ENCODE measurements at regions not wholly inside any gene's neighbourhood (a gene's known extent, or its start where the extent isn't known, plus 50 kb on each side); places are given as distances from the start of the nearest gene placed in this dataset.

DNA sequence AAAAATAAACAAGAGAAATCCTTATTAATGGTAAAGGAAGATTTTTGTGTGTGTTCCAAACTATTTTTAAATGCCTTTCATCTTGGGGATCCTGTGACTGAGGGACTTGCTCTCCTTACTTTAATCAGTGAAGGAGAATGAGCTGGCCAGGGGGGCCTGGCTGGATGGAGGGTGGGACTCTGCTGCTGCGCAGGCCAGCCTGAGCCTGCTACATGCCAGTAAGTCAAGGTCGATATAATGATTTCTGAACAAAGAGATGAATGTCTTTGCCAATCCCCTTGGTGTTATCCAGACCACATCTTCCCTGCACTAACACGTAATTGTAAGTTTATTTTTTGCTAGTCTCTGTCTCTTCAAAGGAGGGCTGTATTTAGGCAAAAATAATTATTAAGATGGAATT is 1679.2 kb upstream of the TENM3 start:
- no peak for DNase-seq

- no peak for DNase-seq
Measured at GRCh38 chr4:180564448-180564847, 1678.8 kb upstream of the TENM3 start.

DNA sequence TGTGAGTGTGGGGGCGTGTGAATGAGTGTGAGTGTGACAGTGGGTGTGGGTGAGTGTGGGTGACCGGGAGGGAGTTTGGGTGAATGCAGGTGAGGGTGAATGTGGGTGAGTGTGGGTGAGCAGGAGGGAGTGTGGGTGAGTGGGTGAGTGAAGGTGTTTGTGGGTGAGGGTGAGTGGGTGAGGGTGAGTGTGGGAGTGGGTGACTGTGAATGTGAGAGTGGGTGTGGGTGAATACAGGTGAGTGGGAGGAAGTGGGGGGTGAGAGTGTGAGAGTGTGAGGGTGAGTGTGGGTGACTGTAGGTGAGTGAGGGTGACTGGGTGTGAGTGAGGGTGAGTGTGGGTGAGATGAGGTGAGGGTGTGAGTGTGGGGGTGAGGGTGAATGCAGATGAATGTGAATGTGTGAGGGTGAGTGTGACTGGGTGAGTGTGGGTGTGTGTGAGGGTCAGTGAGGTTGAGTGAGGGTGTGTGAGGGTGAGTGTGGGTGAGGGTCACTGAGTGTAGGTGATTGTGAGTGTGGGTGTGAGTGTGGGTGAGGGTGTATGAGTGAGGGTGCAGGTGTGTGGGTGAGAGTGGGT is 1677.3 kb upstream of the TENM3 start:
- no peak for DNase-seq

GRCh38 chr4:180566492-180566891 is 1676.7 kb upstream of the TENM3 start:
- no peak for DNase-seq

GRCh38 chr4:180567080-180567479 is 1676.1 kb upstream of the TENM3 start:
- no peak for DNase-seq

- no peak for DNase-seq
Measured at GRCh38 chr4:180571516-180572055, 1671.6 kb upstream of the TENM3 start.

DNA sequence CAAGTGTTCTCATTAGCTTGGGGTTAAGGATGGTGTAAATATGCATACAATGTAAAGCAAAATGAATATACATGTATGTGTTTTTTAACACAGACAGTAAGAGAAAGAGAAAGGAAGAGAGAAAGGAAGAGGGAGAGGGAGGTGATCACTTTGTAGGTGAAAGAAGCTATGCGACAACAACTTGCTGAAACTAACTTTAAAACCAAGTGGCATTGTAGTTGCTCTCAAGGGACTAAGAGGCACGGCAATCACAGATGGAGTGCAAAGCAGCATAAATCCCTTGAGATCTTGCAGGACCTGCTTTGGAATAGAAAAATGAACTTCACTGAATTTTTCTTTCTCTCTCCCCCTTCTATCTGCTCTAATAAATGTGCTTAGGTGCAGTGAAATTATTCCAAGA is 1665.0 kb upstream of the TENM3 start:
- DNase-seq = no peak

DNA sequence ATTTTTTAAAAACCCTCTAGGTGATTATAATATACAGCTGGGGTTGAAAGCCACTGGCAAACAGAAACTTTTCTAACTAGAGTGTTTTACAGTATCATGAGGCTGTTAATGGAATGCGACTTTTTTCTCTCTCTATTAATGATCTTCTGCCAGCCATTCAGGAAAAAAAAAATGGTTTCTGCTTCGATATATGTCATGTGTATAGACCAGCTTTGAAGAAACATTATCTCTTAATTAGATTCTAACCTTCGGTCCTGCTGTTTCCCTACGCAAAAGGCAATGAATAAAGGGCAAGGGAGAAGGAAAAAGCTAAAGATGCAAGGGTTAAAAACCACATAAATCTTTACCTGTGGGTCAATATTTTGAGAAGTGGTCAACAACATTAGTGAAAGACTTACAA is 1662.1 kb upstream of the TENM3 start:
- no peak for DNase-seq

- DNase-seq = no peak
Measured at GRCh38 chr4:180587379-180587778, 1655.8 kb upstream of the TENM3 start.

DNA sequence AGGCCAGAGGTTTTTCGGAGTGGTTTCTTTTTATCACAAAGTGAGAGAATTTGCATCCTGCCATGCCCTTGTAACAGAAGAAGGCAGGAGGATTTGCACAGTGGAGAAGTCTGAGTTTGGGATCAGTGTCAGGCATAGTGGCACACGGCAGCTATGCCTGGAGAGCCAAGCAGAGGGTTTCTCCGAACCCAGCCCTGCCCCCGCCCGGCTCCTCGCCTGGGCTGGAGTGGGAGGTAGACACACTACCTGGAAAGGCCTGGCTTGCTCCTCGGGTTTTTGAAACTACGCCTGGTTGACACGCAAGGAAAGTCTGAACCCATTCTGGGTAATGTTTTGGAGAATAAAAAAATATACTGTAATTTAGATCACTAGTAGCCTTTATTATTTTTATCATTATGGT is 1653.6 kb upstream of the TENM3 start:
- DNase-seq = no peak

DNA sequence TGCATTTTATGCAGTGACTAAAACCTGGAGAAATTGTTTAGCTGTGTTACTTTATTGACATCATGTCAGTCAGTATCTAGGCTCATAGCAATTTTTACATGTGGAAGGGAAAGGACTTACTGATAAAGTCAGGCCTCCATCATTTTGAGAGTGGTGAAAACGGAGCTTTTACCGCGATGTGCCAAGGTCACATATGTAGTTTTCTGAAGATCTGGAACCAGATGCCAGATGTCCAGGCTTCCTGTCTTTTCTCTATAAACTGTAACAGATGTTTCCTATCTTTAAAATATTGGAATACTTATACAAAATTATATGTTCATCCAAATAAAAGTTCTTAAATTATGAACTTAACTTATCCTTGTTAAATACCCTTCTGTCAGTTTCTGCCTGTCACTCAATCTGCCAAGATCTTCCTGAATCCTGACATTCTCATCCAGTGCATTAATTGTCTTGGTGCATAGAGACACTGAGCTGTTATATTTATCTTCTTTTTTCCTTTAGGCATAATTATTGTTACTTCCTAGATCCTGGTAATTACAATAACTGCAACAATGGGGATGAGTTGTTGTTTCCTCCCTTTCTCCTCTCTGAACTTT is 1646.2 kb upstream of the TENM3 start:
- DNase-seq = no peak

DNA sequence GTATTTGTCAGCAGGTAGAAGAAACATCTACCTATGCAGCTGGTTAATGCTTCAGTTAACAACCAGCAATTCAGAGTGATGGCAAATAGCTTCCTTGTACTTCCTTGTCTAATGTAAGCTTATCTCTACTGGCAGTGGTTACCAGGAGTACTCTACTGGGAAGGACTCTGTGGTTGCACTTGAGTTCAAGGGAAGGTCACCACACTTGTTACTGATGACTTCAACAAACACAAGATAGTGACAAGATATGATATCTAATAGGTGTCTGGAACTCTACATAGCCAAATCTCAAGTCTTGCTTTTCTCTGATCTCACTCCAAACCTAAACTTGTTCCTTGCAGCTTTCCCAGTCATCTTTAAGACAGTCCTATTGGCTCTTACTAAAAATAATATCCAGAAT is 1644.9 kb upstream of the TENM3 start:
- DNase-seq = no peak

DNA sequence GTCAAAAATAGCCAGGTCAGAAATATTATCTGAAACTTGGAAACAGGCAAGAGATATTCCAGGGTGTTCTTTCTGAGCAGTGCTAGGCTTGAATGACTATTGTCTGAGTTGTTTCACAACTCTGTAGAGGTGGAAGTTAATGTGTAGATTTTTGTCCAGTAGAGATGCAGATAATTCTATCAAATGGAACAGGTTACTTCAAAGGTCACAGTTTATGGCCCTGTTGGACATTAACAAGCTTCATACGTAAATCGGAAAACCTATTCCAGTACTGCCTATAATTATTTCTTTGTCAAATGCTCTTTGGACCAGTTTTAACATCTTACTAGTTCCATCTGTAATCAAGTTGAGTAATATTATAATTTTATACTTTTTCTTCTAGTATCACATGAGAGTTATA is 1639.4 kb upstream of the TENM3 start:
- DNase-seq = no peak

- no peak for DNase-seq
Measured at GRCh38 chr4:180610324-180610723, 1632.9 kb upstream of the TENM3 start.

GRCh38 chr4:180615746-180616145 is 1627.5 kb upstream of the TENM3 start:
- no peak for DNase-seq

DNA sequence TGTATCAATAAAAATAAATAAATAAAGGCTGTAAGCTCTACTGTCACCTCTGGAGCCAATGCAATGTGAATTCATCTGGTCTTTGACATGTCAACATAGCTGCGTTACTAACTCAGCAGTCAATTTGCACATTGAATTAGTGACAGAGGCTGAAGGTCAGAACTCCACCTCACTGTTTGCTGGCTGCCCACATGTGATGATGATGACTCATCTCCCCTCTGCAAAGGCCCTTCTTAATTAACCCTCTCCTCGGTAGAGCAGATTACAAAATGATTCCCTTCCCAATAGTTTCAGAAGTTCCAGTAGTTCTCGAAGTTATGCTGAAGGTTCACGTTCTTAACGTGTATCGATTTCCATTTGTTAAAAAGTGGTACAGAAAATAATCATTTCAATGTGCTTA is 1626.0 kb upstream of the TENM3 start:
- DNase-seq = no peak

GRCh38 chr4:180618396-180618795 is 1624.8 kb upstream of the TENM3 start:
- no peak for DNase-seq

GRCh38 chr4:180619440-180619839 is 1623.8 kb upstream of the TENM3 start:
- DNase-seq = no peak

DNA sequence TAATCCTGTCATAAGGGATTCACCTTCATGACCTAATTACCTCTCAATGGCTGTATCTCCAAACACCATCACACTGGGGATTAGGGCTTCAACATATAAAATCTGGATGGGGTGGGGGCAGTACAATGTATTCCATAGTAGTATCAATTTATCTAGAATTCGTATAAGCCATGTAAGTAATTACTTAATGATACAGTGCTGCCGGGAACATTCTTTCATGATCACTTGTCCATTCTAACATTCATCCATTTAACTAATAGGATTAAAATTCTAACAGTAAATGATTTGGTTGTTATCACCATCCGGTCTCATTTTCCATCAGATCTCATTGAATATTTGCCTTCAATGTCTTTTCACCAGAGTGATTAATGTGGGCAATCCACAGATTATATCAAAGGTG is 1620.9 kb upstream of the TENM3 start:
- DNase-seq = no peak

DNA sequence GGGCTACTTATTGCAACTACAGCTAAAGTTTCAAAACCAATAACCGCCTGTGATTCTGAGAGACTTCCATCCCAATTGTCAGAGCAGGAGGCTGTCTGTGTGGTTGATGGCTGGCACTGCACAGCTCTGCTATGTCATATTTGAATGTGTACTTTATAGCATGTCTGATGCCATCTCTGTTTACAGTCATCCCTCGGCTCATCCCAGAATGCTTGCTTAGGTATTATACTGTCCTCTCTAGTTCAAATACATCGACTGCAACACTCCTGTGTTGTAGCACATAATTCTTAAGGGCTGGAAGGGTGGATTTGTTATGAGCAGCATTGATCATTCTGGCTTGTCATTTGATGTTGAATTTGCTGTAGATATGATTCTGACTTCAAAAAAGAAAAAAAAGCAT is 1617.5 kb upstream of the TENM3 start:
- DNase-seq = no peak

- no peak for DNase-seq
Measured at GRCh38 chr4:180630012-180630665, 1613.1 kb upstream of the TENM3 start.

GRCh38 chr4:180634306-180634705 is 1608.9 kb upstream of the TENM3 start:
- no peak for DNase-seq

DNA sequence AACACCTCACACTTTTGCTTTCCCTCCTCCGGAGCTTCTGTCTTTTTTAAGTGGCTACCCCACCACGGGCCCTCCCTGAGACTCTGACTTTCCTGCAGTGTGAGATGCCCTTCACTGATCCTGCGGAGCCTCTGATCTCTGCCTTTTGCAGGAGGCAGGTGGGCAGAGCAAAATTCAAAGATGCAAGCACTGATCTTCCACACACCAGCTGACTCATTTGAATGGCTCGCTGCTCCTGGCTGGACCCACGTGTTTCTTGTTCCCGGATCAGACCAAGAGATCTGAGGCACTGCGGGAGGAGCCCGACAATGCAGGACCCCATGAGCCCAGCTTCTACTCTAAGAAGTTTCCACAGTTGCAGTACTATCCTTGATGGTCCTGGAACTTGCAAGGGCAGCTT is 1607.9 kb upstream of the TENM3 start:
- no peak for DNase-seq

DNA sequence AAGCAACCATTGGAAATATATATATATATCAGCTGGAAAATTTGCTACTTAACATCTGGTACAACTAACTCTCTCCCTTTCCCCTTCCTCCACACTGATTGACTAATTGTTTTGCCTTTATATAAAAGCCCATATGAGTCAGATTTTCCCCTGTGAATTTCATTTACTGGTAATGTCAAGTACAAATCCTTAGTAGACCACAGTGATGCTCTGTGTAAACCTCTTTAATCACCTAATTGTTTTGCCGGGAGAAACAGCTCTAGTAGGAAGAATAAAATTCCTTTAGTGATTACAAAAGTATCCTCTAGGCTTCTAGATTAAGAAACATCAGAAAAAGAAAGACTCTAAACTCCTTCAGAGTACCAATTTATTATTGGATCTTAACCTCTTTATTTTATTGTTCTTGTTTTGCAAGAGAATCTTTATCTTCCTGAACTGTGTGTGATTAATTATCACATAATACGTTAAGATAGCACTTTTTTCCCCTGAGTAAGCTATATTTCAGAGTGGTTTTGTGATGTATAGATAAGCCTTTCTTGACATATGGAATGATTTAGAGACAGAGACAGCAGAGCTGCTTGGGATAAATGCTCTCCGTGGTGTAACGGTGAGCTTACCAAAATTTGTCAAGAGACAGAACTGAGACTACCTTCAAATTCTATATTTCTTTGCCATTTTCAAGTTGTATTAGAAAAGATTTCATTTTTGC is 1606.4 kb upstream of the TENM3 start:
- DNase-seq = no peak

Data from CD4-positive, alpha-beta T cell treated with Interferon gamma for 1 hour (primary cell).